ENCODE measurements at regions not wholly inside any gene's neighbourhood (a gene's known extent, or its start where the extent isn't known, plus 50 kb on each side); places are given as distances from the start of the nearest gene placed in this dataset.
"Not testable (repeated sequence)": the region's sequence is repeated elsewhere in the genome, so short reads cannot be mapped to it uniquely, and the experiment has no call there.

DNA sequence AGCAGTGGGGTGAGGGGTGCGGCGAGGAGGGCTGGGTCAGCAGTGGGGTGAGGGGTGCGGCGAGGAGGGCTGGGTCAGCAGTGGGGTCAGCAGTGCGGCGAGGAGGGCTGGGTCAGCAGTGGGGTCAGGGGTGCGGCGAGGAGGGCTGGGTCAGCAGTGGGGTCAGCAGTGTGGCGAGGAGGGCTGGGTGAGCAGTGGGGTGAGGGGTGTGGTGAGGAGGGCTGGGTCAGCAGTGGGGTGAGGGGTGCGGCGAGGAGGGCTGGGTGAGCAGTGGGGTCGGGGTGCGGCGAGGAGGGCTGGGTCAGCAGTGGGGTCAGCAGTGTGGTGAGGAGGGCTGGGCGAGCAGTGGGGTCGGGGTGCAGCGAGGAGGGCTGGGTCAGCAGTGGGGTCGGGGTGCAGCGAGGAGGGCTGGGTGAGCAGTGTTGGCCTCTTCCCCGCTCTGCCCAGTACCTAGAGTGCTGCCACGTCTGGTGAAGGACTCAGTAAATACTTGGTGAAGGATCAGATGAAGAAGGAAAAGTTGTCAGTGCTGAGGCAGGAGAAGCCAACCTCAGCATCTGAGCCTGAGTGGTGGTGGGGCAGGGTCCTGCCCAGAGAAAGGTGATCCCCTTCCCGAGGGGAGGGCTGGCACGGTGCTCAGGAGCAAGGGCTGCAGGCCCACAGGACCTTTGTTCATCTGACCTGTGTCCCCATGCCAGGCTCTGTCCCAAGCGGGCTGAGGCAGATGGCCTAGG lies 93.9 kb downstream of the METRNL start:
- TF ChIP-seq EZH2 (IDR thresholded peaks at IDR 0.05; ENCODE audit: borderline replicate concordance, low read length) = not testable (repeated sequence)
- TF ChIP-seq, protein P1, sequence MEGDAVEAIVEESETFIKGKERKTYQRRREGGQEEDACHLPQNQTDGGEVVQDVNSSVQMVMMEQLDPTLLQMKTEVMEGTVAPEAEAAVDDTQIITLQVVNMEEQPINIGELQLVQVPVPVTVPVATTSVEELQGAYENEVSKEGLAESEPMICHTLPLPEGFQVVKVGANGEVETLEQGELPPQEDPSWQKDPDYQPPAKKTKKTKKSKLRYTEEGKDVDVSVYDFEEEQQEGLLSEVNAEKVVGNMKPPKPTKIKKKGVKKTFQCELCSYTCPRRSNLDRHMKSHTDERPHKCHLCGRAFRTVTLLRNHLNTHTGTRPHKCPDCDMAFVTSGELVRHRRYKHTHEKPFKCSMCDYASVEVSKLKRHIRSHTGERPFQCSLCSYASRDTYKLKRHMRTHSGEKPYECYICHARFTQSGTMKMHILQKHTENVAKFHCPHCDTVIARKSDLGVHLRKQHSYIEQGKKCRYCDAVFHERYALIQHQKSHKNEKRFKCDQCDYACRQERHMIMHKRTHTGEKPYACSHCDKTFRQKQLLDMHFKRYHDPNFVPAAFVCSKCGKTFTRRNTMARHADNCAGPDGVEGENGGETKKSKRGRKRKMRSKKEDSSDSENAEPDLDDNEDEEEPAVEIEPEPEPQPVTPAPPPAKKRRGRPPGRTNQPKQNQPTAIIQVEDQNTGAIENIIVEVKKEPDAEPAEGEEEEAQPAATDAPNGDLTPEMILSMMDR (IDR thresholded peaks at IDR 0.05; ENCODE audit: low read length) = not testable (repeated sequence)

Data from OCI-LY1 (cell line).